ENCODE measurements at regions not wholly inside any gene's neighbourhood (a gene's known extent, or its start where the extent isn't known, plus 50 kb on each side); places are given as distances from the start of the nearest gene placed in this dataset.

- DNase-seq (ENCODE audit: low spot score) = no peak
Observed at GRCh38 chr4:107562316-107562715, 157.7 kb downstream of the PAPSS1 start.

- DNase-seq (ENCODE audit: low spot score) = peak; percentile 68
Observed at GRCh38 chr4:107561481-107561880, 158.6 kb downstream of the PAPSS1 start.

GRCh38 chr4:107559653-107560052 lies 160.4 kb downstream of the PAPSS1 start:
- no peak for DNase-seq (ENCODE audit: low spot score)

GRCh38 chr4:107552306-107552705 lies 167.7 kb downstream of the PAPSS1 start:
- no peak for DNase-seq (ENCODE audit: low spot score)

- no peak for DNase-seq (ENCODE audit: low spot score)
Observed at GRCh38 chr4:107548211-107548905, 171.7 kb downstream of the PAPSS1 start.

- DNase-seq (ENCODE audit: low spot score) = no peak
Observed at GRCh38 chr4:107546638-107547037, 173.4 kb downstream of the PAPSS1 start.

GRCh38 chr4:107541511-107541910 lies 178.5 kb downstream of the PAPSS1 start:
- no peak for DNase-seq (ENCODE audit: low spot score)

- no peak for DNase-seq (ENCODE audit: low spot score)
Observed at GRCh38 chr4:107531927-107532326, 188.1 kb downstream of the PAPSS1 start.

- DNase-seq (ENCODE audit: low spot score) = no peak
Observed at GRCh38 chr4:107520368-107520767, 199.7 kb downstream of the PAPSS1 start.

- peak; percentile 4 for DNase-seq (ENCODE audit: low spot score)
Observed at GRCh38 chr4:107519053-107519452, 201.0 kb downstream of the PAPSS1 start.

GRCh38 chr4:107518076-107518475 lies 202.0 kb downstream of the PAPSS1 start:
- DNase-seq (ENCODE audit: low spot score) = no peak

GRCh38 chr4:107512549-107512948 lies 207.5 kb downstream of the PAPSS1 start:
- no peak for DNase-seq (ENCODE audit: low spot score)

- DNase-seq (ENCODE audit: low spot score) = no peak
Observed at GRCh38 chr4:107509615-107510014, 210.4 kb downstream of the PAPSS1 start.

- DNase-seq (ENCODE audit: low spot score) = no peak
Observed at GRCh38 chr4:107500551-107500950, 219.5 kb downstream of the PAPSS1 start.

- no peak for DNase-seq (ENCODE audit: low spot score)
Observed at GRCh38 chr4:107497054-107497453, 223.0 kb downstream of the PAPSS1 start.

- no peak for DNase-seq (ENCODE audit: low spot score)
Observed at GRCh38 chr4:107492566-107492965, 227.5 kb downstream of the PAPSS1 start.

GRCh38 chr4:107490116-107490515 lies 229.9 kb downstream of the PAPSS1 start:
- DNase-seq (ENCODE audit: low spot score) = no peak

GRCh38 chr4:107483621-107484020 lies 236.4 kb downstream of the PAPSS1 start:
- DNase-seq (ENCODE audit: low spot score) = peak; percentile 8

GRCh38 chr4:107482546-107482945 lies 237.5 kb downstream of the PAPSS1 start:
- no peak for DNase-seq (ENCODE audit: low spot score)

GRCh38 chr4:107478327-107478980 lies 241.6 kb downstream of the PAPSS1 start:
- DNase-seq (ENCODE audit: low spot score) = no peak

- no peak for DNase-seq (ENCODE audit: low spot score)
Observed at GRCh38 chr4:107473126-107473525, 246.9 kb downstream of the PAPSS1 start.

- no peak for DNase-seq (ENCODE audit: low spot score)
Observed at GRCh38 chr4:107472265-107472948, 247.6 kb downstream of the PAPSS1 start.

GRCh38 chr4:107470173-107470572 lies 249.9 kb downstream of the PAPSS1 start:
- DNase-seq (ENCODE audit: low spot score) = no peak
